AG09319 (cell line): ENCODE measurements at regions not wholly inside any gene's neighbourhood (a gene's known extent, or its start where the extent isn't known, plus 50 kb on each side); places are given as distances from the start of the nearest gene placed in this dataset.

Source experiments
- DNase-seq: peaks from one replicate; pipeline ENCODE4 v3.0.0-alpha.2; 2010; ENCODE audit warnings: low read depth; ENCODE audit errors: extremely low read depth
- CTCF ChIP-seq: IDR thresholded peaks from 2 replicates; pipeline ENCODE4 v1.5.1; 2011; ENCODE audit warnings: low read depth, mild to moderate bottlenecking, inconsistent platforms, low read length, moderate library complexity

DNA sequence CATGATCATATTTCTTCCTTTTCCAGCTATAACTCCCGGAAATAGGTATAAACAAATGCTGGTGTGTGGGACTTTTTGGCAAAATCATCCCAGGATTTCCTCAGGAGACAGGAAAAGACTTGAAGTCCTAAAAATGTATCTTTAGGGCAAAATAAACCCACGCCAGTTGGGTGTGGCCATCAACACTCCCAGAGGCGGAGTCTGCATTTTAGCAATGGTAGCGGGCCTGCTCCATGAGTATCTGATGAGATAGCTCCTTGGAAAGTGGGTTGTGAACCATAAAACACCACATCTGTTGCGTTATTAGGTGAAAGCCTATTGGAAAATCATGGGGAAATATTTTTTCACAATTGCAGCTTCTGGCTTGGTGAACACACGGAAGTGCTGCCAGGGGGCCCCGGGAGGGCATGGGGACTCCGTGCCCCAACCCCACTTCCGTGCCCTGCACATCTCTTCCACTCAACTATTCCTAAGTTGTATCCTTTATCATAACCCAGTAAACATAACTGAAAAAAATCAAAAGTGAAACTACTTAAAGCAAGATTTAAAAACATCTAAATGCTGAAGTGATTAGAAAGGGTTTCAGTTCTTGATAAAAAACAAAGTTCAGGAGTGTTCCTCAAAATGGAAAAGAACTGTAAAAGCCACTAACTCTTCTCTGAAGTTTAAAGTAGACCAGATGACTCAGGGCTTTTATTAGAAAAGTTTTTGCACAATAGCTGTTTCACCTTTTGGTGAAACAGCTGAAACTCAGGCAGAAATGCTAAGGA is 111.2 kb downstream of the LRRC70 start:
- no peak for DNase-seq
- no peak for TF ChIP-seq CTCF

GRCh38 chr5:62686692-62687091 is 108.1 kb downstream of the LRRC70 start:
- no peak for TF ChIP-seq CTCF
- no peak for DNase-seq

DNA sequence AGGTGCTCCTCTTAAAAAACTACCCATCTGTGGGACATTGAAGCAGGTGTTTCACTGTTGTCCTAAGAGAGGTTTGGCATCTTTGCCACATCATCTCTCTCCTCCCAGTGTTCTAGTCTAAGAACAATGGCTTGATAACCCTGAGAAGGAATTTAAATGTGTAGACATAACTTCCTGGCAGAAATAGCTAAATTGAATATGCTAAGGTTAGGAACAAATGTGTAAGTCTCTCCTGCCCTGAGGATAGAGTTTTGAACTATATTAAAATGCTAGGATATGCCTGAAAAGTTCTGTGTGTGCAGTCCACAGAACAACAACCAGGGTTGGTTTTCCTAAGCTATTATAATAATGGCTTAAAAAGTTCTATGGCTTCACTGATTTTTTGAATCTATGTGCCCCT is 106.6 kb downstream of the LRRC70 start:
- TF ChIP-seq CTCF = no peak
- no peak for DNase-seq

GRCh38 chr5:62684310-62684709 is 105.7 kb downstream of the LRRC70 start:
- no peak for TF ChIP-seq CTCF

GRCh38 chr5:62682059-62682458 is 103.4 kb downstream of the LRRC70 start:
- no peak for TF ChIP-seq CTCF
- no peak for DNase-seq

More at GRCh38 chr5:62684310-62684709, 105.7 kb downstream of the LRRC70 start:
- DNase-seq = no peak

DNA sequence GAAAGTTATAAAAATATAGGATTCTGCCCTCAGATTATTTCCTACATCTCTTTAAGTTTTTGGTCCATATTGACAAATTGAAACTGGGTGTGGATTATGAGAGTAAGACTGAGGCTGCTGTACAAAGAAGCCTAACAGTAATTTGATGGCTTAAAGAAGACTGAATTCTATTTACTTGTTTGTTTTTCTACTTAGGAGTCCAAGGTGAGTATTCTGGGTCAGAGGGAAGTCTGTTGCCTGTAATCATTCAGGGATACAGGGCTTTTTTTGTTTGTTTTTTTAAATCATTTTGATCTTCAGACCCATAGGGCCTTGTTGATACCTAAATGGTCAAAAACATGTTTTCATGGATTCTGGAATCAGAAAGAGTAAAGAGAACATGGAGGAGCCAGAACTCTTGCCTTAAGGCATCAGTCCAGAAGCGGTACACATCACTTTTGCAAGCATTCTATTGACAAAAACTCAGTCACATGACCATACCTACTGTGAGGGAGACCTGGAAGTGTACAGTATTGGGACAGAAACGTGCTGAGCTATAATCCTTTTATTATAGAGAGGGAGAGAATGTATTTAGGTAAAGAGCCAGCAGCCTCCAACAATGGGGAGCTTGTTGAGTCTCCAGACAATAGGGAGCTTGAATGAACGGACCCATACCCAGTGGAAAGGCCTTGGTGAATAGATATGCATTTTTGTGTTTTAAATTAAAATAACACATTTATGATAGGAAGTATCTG is 102.7 kb downstream of the LRRC70 start:
- no peak for TF ChIP-seq CTCF
- DNase-seq = no peak

- DNase-seq = no peak
- TF ChIP-seq CTCF = no peak
Observed at GRCh38 chr5:62680121-62680520, 101.5 kb downstream of the LRRC70 start.
